Astrocyte (in vitro differentiated cells and primary cell): ENCODE measurements at regions not wholly inside any gene's neighbourhood (a gene's known extent, or its start where the extent isn't known, plus 50 kb on each side); places are given as distances from the start of the nearest gene placed in this dataset.

Source experiments
- DNase-seq: peaks from one replicate; pipeline ENCODE4 v3.0.0-alpha.2; 2010; ENCODE audit warnings: low read depth
- FAIRE-seq: peaks from 2 replicates; lab custom pipeline; 2011; peaks lifted over from hg19 to GRCh38; lab: Jason Lieb, UNC
- H2AFZ ChIP-seq: 2 replicates; pipeline ENCODE4 v1.6.0; 2012; ENCODE audit warnings: low read depth, low read length, inconsistent platforms
- H3K27ac ChIP-seq: 2 replicates; pipeline ENCODE4 v1.5.1; 2011; ENCODE audit warnings: low read depth, low read length, inconsistent platforms
- H3K27me3 ChIP-seq: 2 replicates; pipeline ENCODE4 v1.6.0; 2011; ENCODE audit warnings: low read length, inconsistent platforms; ENCODE audit not compliant: insufficient read depth
- H3K36me3 ChIP-seq: 2 replicates; pipeline ENCODE4 v1.5.1; 2011; ENCODE audit warnings: low read length, inconsistent platforms; ENCODE audit not compliant: insufficient read depth
- H3K4me1 ChIP-seq: 2 replicates; pipeline ENCODE4 v1.5.1; 2011; ENCODE audit warnings: low read length, inconsistent platforms; ENCODE audit not compliant: insufficient read depth
- H3K4me2 ChIP-seq: 2 replicates; pipeline ENCODE4 v1.6.0; 2012; ENCODE audit warnings: low read length, inconsistent platforms
- H3K4me3 ChIP-seq: 2 replicates; pipeline ENCODE4 v1.5.1; 2011; ENCODE audit warnings: low read depth, mild to moderate bottlenecking, low read length, inconsistent platforms; ENCODE audit not compliant: insufficient read depth
- H3K79me2 ChIP-seq: 2 replicates; pipeline ENCODE4 v1.6.0; 2012; ENCODE audit warnings: mild to moderate bottlenecking, low read length, inconsistent platforms; ENCODE audit not compliant: insufficient read depth
- H3K9ac ChIP-seq: 2 replicates; pipeline ENCODE4 v1.6.0; 2012; ENCODE audit warnings: mild to moderate bottlenecking, low read length, inconsistent platforms
- H3K9me3 ChIP-seq: 2 replicates; pipeline ENCODE4 v1.5.1; 2012; ENCODE audit warnings: low read depth, mild to moderate bottlenecking, low read length, inconsistent platforms; ENCODE audit not compliant: insufficient read depth
- H4K20me1 ChIP-seq: 2 replicates; pipeline ENCODE4 v1.6.0; 2012; ENCODE audit warnings: low read length, inconsistent platforms; ENCODE audit not compliant: insufficient read depth
- H3K27ac Mint-ChIP-seq: one replicate; pipeline ENCODE4 v1.8.0; 2021; ENCODE audit warnings: mild to moderate bottlenecking, mixed read lengths; ENCODE audit not compliant: unreplicated experiment
- H3K27me3 Mint-ChIP-seq: one replicate; pipeline ENCODE4 v1.8.0; 2021; ENCODE audit warnings: low read depth, mixed read lengths; ENCODE audit not compliant: unreplicated experiment
- H3K36me3 Mint-ChIP-seq: one replicate; pipeline ENCODE4 v1.8.0; 2021; ENCODE audit warnings: low read depth, mixed read lengths; ENCODE audit not compliant: unreplicated experiment
- H3K4me1 Mint-ChIP-seq: one replicate; pipeline ENCODE4 v1.8.0; 2021; ENCODE audit warnings: low read depth, mixed read lengths; ENCODE audit not compliant: unreplicated experiment
- H3K4me3 Mint-ChIP-seq: one replicate; pipeline ENCODE4 v1.8.0; 2021; ENCODE audit warnings: mild to moderate bottlenecking, moderate library complexity, mixed read lengths; ENCODE audit not compliant: unreplicated experiment
- H3K9me3 Mint-ChIP-seq: one replicate; pipeline ENCODE4 v1.8.0; 2021; ENCODE audit warnings: mild to moderate bottlenecking, mixed read lengths; ENCODE audit not compliant: unreplicated experiment
- EZH2 ChIP-seq: IDR thresholded peaks from 2 replicates; pipeline ENCODE4 v1.6.1; 2012; ENCODE audit warnings: mild to moderate bottlenecking, low read length, inconsistent platforms; ENCODE audit not compliant: insufficient read depth
- TF ChIP-seq, protein P1 (sequence below): IDR thresholded peaks from 2 replicates; pipeline ENCODE4 v1.5.1; 2011; ENCODE audit warnings: low read depth, mild to moderate bottlenecking, inconsistent platforms, low read length, moderate library complexity; ENCODE audit not compliant: insufficient read depth

DNA sequence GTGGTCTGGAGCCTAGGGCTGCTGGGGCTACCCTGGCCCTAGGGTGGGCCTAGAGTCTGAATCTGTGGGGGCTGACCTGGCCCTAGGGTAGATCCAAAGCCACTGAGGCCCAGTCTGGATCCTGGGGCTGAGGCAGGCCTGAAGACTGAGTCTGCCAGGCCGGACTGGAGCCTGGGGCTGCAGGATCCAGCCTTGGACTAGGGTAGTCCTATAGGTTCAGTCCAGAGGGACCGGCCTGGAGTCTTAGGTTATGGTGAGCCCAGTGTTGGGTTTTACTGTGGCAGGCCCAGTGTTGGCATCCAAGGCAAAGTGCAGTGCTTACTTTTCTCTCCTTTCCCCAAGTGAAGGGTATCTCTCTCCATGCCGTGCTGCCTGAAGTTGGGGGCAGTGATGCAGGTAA, 227.9 kb upstream of the TAS2R1 start:
- Mint-ChIP-seq H3K4me1 (no peaks in the 10 kb centered on the region), H3K27me3 (peaks cover 11% of the 10 kb centered on the region), H3K4me3 (no peak overlapping the region), H3K9me3 (no peaks in the 10 kb centered on the region), H3K27ac (no peak overlapping the region), H3K36me3 (no peaks in the 10 kb centered on the region)
- Histone ChIP-seq H3K9me3 (no peaks in the 10 kb centered on the region), H3K27ac (no peak overlapping the region), H3K4me1 (no peaks in the 10 kb centered on the region), H3K4me2 (no peak overlapping the region), H3K36me3 (no peaks in the 10 kb centered on the region), H3K79me2 (no peaks in the 10 kb centered on the region), H3K4me3 (no peak overlapping the region), H3K27me3 (no peaks in the 10 kb centered on the region), H3K9ac (no peak overlapping the region), H2AFZ (no peak overlapping the region), H4K20me1 (no peaks in the 10 kb centered on the region)
- no peak for TF ChIP-seq EZH2
- TF ChIP-seq, protein P1, sequence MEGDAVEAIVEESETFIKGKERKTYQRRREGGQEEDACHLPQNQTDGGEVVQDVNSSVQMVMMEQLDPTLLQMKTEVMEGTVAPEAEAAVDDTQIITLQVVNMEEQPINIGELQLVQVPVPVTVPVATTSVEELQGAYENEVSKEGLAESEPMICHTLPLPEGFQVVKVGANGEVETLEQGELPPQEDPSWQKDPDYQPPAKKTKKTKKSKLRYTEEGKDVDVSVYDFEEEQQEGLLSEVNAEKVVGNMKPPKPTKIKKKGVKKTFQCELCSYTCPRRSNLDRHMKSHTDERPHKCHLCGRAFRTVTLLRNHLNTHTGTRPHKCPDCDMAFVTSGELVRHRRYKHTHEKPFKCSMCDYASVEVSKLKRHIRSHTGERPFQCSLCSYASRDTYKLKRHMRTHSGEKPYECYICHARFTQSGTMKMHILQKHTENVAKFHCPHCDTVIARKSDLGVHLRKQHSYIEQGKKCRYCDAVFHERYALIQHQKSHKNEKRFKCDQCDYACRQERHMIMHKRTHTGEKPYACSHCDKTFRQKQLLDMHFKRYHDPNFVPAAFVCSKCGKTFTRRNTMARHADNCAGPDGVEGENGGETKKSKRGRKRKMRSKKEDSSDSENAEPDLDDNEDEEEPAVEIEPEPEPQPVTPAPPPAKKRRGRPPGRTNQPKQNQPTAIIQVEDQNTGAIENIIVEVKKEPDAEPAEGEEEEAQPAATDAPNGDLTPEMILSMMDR, result no peak
- no peak for FAIRE-seq
- no peak for DNase-seq

DNA sequence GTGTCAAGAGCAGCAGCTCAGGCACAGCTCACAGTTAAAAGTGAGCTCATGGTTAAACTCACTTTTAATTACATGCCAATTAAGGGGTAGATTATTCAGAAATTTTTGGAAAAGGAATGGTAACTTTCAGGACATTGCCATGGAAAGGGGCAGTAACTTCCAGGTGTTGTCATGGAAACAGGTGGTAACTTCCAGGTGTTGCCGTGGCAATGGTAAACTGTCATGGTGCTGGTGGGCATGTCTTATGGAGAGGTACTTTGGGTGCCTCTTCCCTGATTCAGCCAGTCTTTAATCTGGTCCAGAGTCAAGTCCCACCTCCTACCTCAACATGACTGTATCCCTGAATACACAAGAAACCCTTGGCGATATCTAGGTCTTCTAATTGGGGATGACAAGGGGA, 223.2 kb upstream of the TAS2R1 start:
- TF ChIP-seq, protein P1, result no peak
- no peak for TF ChIP-seq EZH2
- H3K27me3 Mint-ChIP-seq, result peaks cover 7% of the 10 kb centered on the region
- H3K27me3 ChIP-seq, result no peaks in the 10 kb centered on the region
- H3K9ac ChIP-seq, result no peak overlapping the region
- H3K4me3 Mint-ChIP-seq, result no peak overlapping the region
- H3K9me3 ChIP-seq, result no peaks in the 10 kb centered on the region
- peaks cover 4% of the 10 kb centered on the region for H3K4me1 ChIP-seq
- H4K20me1 ChIP-seq, result no peaks in the 10 kb centered on the region
- DNase-seq, result no peak
- no peak overlapping the region for H3K27ac ChIP-seq
- H3K4me1 Mint-ChIP-seq, result no peaks in the 10 kb centered on the region
- H2AFZ ChIP-seq, result no peak overlapping the region
- no peaks in the 10 kb centered on the region for H3K79me2 ChIP-seq
- no peak overlapping the region for H3K27ac Mint-ChIP-seq
- no peak for FAIRE-seq
- no peaks in the 10 kb centered on the region for H3K36me3 Mint-ChIP-seq
- no peaks in the 10 kb centered on the region for H3K36me3 ChIP-seq
- no peaks in the 10 kb centered on the region for H3K9me3 Mint-ChIP-seq
- H3K4me2 ChIP-seq, result no peak overlapping the region
- no peak overlapping the region for H3K4me3 ChIP-seq

GRCh38 chr5:9852671-9853070, 222.5 kb upstream of the TAS2R1 start:
- Histone ChIP-seq H3K4me3 (no peak overlapping the region), H3K79me2 (no peaks in the 10 kb centered on the region), H3K27ac (no peak overlapping the region), H4K20me1 (no peaks in the 10 kb centered on the region), H3K27me3 (no peaks in the 10 kb centered on the region), H3K4me1 (peaks cover 4% of the 10 kb centered on the region), H3K9me3 (no peaks in the 10 kb centered on the region), H3K9ac (no peak overlapping the region), H2AFZ (no peak overlapping the region), H3K36me3 (no peaks in the 10 kb centered on the region), H3K4me2 (no peak overlapping the region)
- DNase-seq, result peak; percentile 31
- Mint-ChIP-seq H3K27me3 (peaks cover 7% of the 10 kb centered on the region), H3K4me1 (no peaks in the 10 kb centered on the region), H3K4me3 (no peak overlapping the region), H3K9me3 (no peaks in the 10 kb centered on the region), H3K36me3 (no peaks in the 10 kb centered on the region), H3K27ac (no peak overlapping the region)
- no peak for FAIRE-seq
- no peak for TF ChIP-seq EZH2
- TF ChIP-seq, protein P1, result no peak
